GM23248 (cell line): ENCODE measurements at regions not wholly inside any gene's neighbourhood (a gene's known extent, or its start where the extent isn't known, plus 50 kb on each side); places are given as distances from the start of the nearest gene placed in this dataset.

ENCODE experiments used
- EZH2 ChIP-seq: fragments of 200-600 bp; sonication (generic); IDR thresholded peaks from 2 replicates; pipeline ENCODE4 v1.6.1; 2018; ENCODE audit warnings: antibody characterized with exemption, mild to moderate bottlenecking; ENCODE audit not compliant: insufficient read depth, poor library complexity, severe bottlenecking
- EZH2phosphoT487 ChIP-seq: fragments of 200-600 bp; sonication (generic); IDR thresholded peaks from 2 replicates; pipeline ENCODE4 v1.6.1; 2018; ENCODE audit warnings: antibody characterized with exemption, moderate library complexity, mild to moderate bottlenecking, low read depth; ENCODE audit not compliant: insufficient read depth

GRCh38 chr16:50991436-50991835, 159.6 kb downstream of the SALL1 start:
- TF ChIP-seq EZH2 (no peak), EZH2phosphoT487 (no peak)
